Endometrium (tissue), 2 donors: ENCODE measurements at regions not wholly inside any gene's neighbourhood (a gene's known extent, or its start where the extent isn't known, plus 50 kb on each side); places are given as distances from the start of the nearest gene placed in this dataset.

Experiments used
- FAIRE-seq: peaks from 2 replicates; lab custom pipeline; 2012; peaks lifted over from hg19 to GRCh38; lab: Jason Lieb, UNC
- donor health status: control.
- donor health status: control.

GRCh38 chr1:222167111-222167510, 380.8 kb downstream of the HHIPL2 start:
- no peak for FAIRE-seq

GRCh38 chr1:222165629-222166028, 382.3 kb downstream of the HHIPL2 start:
- no peak for FAIRE-seq

- FAIRE-seq: no peak
Measured at GRCh38 chr1:222163895-222164294, 384.0 kb downstream of the HHIPL2 start.

GRCh38 chr1:222161676-222162075, 386.2 kb downstream of the HHIPL2 start:
- no peak for FAIRE-seq

GRCh38 chr1:222157612-222158011, 390.3 kb downstream of the HHIPL2 start:
- FAIRE-seq: no peak

- no peak for FAIRE-seq
Measured at GRCh38 chr1:222140206-222140605, 398.3 kb upstream of the DUSP10 start.

- peak; percentile 80 for FAIRE-seq
Measured at GRCh38 chr1:222138095-222138494, 396.2 kb upstream of the DUSP10 start.

- FAIRE-seq: no peak
Measured at GRCh38 chr1:222136869-222137268, 395.0 kb upstream of the DUSP10 start.

GRCh38 chr1:222129041-222129440, 387.2 kb upstream of the DUSP10 start:
- FAIRE-seq: no peak

GRCh38 chr1:222127526-222128152, 385.8 kb upstream of the DUSP10 start:
- FAIRE-seq: no peak

GRCh38 chr1:222127096-222127495, 385.2 kb upstream of the DUSP10 start:
- no peak for FAIRE-seq

GRCh38 chr1:222126052-222126451, 384.2 kb upstream of the DUSP10 start:
- FAIRE-seq: no peak

- FAIRE-seq: no peak
Measured at GRCh38 chr1:222124602-222125001, 382.7 kb upstream of the DUSP10 start.

- FAIRE-seq: no peak
Measured at GRCh38 chr1:222123111-222123510, 381.2 kb upstream of the DUSP10 start.

- no peak for FAIRE-seq
Measured at GRCh38 chr1:222117809-222118208, 375.9 kb upstream of the DUSP10 start.

GRCh38 chr1:222114536-222115156, 372.8 kb upstream of the DUSP10 start:
- no peak for FAIRE-seq

- no peak for FAIRE-seq
Measured at GRCh38 chr1:222109836-222110235, 367.9 kb upstream of the DUSP10 start.

- no peak for FAIRE-seq
Measured at GRCh38 chr1:222107975-222108374, 366.1 kb upstream of the DUSP10 start.

GRCh38 chr1:222107267-222107666, 365.4 kb upstream of the DUSP10 start:
- no peak for FAIRE-seq

GRCh38 chr1:222106377-222106776, 364.5 kb upstream of the DUSP10 start:
- no peak for FAIRE-seq

GRCh38 chr1:222105861-222106260, 364.0 kb upstream of the DUSP10 start:
- FAIRE-seq: no peak

- FAIRE-seq: no peak
Measured at GRCh38 chr1:222105393-222105737, 363.5 kb upstream of the DUSP10 start.

GRCh38 chr1:222104694-222105392, 363.0 kb upstream of the DUSP10 start:
- FAIRE-seq: no peak

- no peak for FAIRE-seq
Measured at GRCh38 chr1:222104097-222104496, 362.2 kb upstream of the DUSP10 start.
